Osteoblast (primary cell): ENCODE measurements at regions not wholly inside any gene's neighbourhood (a gene's known extent, or its start where the extent isn't known, plus 50 kb on each side); places are given as distances from the start of the nearest gene placed in this dataset.

ENCODE experiments used
- DNase-seq: peaks from one replicate; pipeline ENCODE4 v3.0.0; 2011; ENCODE audit warnings: low spot score, mixed read lengths; ENCODE audit not compliant: insufficient read length; ENCODE audit errors: missing footprints
- H2AFZ ChIP-seq: 2 replicates; pipeline ENCODE4 v1.6.0; 2011; ENCODE audit warnings: mild to moderate bottlenecking, low read length
- H3K27ac ChIP-seq: 2 replicates; pipeline ENCODE4 v1.5.1; 2011; ENCODE audit warnings: mild to moderate bottlenecking, low read depth, low read length, moderate library complexity
- H3K27me3 ChIP-seq: 2 replicates; pipeline ENCODE4 v1.6.0; 2012; ENCODE audit warnings: mild to moderate bottlenecking, control low read depth, inconsistent platforms, low read length, moderate library complexity; ENCODE audit not compliant: insufficient read depth
- H3K36me3 ChIP-seq: 2 replicates; pipeline ENCODE4 v1.5.1; 2011; ENCODE audit warnings: mild to moderate bottlenecking, low read length, control low read depth, moderate library complexity; ENCODE audit not compliant: insufficient read depth
- H3K4me1 ChIP-seq: 2 replicates; pipeline ENCODE4 v1.5.1; 2011; ENCODE audit warnings: mild to moderate bottlenecking, low read length, control low read depth, moderate library complexity; ENCODE audit not compliant: insufficient read depth
- H3K4me2 ChIP-seq: 2 replicates; pipeline ENCODE4 v1.6.0; 2011; ENCODE audit warnings: mild to moderate bottlenecking, low read length; ENCODE audit not compliant: insufficient read depth
- H3K4me3 ChIP-seq: fragments of 200-600 bp; sonication (generic); 3 replicates; pipeline ENCODE4 v1.5.1; 2012; ENCODE audit warnings: mild to moderate bottlenecking, low read length, inconsistent platforms; ENCODE audit not compliant: insufficient read depth
- H3K79me2 ChIP-seq: 2 replicates; pipeline ENCODE4 v1.6.0; 2012; ENCODE audit warnings: mild to moderate bottlenecking, low read length, control low read depth, inconsistent platforms; ENCODE audit not compliant: insufficient read depth
- H3K9me3 ChIP-seq: 2 replicates; pipeline ENCODE4 v1.5.1; 2011; ENCODE audit warnings: low read depth, low read length, control low read depth
- H4K20me1 ChIP-seq: 2 replicates; pipeline ENCODE4 v1.6.0; 2012; ENCODE audit warnings: mild to moderate bottlenecking, low read length, control low read depth; ENCODE audit not compliant: insufficient read depth
- TF ChIP-seq, protein P1 (sequence below): IDR thresholded peaks from 2 replicates; pipeline ENCODE4 v1.5.1; 2011; ENCODE audit warnings: mild to moderate bottlenecking, low read depth, low read length, moderate library complexity; ENCODE audit errors: extremely low read depth

DNA sequence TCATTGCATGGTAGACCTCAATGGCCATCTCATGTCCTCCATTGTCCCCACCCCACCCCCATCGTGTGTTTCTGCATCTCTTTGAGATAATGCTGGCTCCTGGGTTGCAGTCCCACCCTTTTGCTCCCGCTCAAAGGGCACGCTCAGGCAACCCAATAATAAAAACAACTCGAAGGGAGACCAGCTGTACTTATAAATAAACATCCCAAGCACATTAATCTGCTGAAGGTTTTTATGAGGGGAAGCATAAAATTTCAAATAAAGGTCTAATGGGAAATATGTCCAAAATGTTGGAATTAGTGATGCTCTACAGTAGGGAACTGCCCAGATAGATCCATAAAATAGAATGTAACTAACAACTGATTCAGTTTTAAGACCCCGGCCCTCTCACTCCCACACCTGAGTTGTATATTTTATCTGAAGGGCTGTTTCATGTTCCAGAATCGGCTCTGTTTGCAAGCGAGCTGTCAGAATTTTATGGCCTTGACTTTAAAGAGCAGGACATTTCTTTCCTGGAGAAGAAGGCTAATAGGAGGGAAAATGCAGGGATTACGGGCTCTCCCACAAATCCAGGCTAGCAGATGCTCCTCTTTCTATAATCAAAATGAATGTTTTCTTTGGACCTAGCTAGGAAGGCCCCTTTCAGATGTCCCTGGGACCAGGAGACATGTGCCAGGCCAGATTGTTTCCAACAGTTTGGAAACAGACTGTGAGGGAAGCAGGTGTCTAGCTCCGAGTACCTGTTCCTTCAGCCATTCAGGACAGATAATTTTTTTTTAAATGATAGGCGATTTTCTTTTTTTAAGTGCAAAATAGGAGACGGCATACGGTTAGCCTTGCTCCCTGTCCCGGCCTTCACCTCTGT is 103.7 kb downstream of the APOB start:
- Histone ChIP-seq H3K27me3 (peaks cover 4% of the 10 kb centered on the region), H3K36me3 (no peaks in the 10 kb centered on the region), H2AFZ (no peak overlapping the region), H3K4me3 (no peak overlapping the region), H3K4me2 (no peak overlapping the region), H3K27ac (no peak overlapping the region), H3K4me1 (no peaks in the 10 kb centered on the region), H3K9me3 (no peaks in the 10 kb centered on the region), H4K20me1 (no peaks in the 10 kb centered on the region), H3K79me2 (no peaks in the 10 kb centered on the region)
- TF ChIP-seq, protein P1, sequence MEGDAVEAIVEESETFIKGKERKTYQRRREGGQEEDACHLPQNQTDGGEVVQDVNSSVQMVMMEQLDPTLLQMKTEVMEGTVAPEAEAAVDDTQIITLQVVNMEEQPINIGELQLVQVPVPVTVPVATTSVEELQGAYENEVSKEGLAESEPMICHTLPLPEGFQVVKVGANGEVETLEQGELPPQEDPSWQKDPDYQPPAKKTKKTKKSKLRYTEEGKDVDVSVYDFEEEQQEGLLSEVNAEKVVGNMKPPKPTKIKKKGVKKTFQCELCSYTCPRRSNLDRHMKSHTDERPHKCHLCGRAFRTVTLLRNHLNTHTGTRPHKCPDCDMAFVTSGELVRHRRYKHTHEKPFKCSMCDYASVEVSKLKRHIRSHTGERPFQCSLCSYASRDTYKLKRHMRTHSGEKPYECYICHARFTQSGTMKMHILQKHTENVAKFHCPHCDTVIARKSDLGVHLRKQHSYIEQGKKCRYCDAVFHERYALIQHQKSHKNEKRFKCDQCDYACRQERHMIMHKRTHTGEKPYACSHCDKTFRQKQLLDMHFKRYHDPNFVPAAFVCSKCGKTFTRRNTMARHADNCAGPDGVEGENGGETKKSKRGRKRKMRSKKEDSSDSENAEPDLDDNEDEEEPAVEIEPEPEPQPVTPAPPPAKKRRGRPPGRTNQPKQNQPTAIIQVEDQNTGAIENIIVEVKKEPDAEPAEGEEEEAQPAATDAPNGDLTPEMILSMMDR, result no peak
- no peak for DNase-seq

DNA sequence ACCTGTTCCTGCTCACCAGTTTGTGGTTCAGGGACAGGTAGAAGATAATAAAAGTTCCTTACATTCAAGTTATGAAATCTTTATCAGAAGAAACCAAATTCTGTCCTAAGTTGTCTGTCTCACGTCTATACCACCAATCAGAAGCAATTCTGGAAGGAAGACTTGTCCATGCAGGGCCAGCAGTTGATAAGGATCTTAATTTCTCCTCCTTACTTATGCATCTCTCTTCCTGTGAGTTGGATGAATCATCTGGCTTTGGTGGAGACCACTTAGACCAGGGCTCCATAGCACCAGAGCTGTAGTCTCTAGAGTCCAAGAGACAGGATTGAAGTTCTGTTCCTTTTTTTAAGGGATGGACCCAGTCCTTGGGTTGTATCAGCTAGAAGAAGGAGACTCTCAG is 106.5 kb downstream of the APOB start:
- Histone ChIP-seq H3K79me2 (no peaks in the 10 kb centered on the region), H3K36me3 (no peaks in the 10 kb centered on the region), H4K20me1 (no peaks in the 10 kb centered on the region), H3K9me3 (no peaks in the 10 kb centered on the region), H3K4me1 (no peaks in the 10 kb centered on the region), H2AFZ (no peak overlapping the region), H3K27ac (no peak overlapping the region), H3K4me3 (no peak overlapping the region), H3K4me2 (no peak overlapping the region), H3K27me3 (peaks cover 4% of the 10 kb centered on the region)
- TF ChIP-seq, protein P1, result no peak
- no peak for DNase-seq

DNA sequence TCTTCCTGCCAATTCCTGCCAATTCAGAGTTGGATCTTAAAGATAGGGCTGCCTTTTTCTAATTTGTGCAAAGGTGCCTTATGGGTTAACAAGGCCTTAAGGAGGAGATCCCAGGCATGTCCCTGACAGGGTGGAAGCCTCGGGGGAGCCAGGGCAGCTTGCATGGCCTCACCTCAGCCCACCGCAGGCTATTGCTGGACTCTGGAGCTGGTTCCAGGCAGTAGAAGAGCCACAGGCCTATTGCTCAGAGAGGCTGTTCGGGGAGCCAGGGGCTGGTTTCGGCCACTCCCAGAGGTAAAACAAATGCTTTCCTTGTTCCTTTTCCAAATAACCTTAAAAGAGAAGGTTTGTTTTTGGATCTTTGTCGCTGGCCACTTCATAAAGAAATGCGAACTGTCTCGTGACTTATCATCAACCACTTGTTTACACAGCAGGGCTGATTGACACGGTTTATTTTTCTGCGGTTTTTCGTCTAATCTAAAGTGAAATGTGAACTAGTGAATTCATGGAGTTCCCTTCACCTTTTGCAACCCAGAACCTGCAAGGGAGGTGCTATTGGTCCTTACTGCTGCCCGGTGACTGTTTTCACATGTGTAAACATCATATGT is 108.6 kb downstream of the APOB start:
- Histone ChIP-seq H3K27ac (no peak overlapping the region), H3K4me3 (no peak overlapping the region), H3K4me2 (no peak overlapping the region), H2AFZ (no peak overlapping the region), H4K20me1 (no peaks in the 10 kb centered on the region), H3K36me3 (no peaks in the 10 kb centered on the region), H3K4me1 (peaks cover 11% of the 10 kb centered on the region), H3K79me2 (no peaks in the 10 kb centered on the region), H3K9me3 (no peaks in the 10 kb centered on the region), H3K27me3 (peaks cover 4% of the 10 kb centered on the region)
- peak; percentile 62 for DNase-seq
- TF ChIP-seq, protein P1, result no peak

DNA sequence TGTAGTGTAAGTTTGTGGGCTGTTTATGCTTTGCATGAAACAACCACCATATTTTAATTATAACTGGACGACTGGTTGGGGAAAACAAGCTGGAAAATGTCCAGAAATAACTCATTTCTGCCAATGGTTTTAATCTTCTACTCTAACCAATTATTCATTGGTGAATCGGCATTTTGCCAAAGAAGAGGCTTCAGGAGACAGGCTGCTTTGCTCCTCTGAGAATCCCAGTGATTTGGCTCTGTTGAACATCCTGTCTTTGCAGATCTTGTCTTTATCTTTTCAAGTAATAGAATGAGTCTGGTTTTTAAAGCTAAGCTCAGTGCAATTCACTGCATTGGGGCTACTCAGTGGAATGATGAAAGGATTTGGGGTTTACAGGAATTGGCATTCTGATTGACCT is 109.6 kb downstream of the APOB start:
- H3K9me3 ChIP-seq, result no peaks in the 10 kb centered on the region
- peaks cover 11% of the 10 kb centered on the region for H3K4me1 ChIP-seq
- no peak for DNase-seq
- no peaks in the 10 kb centered on the region for H3K36me3 ChIP-seq
- no peak overlapping the region for H3K4me3 ChIP-seq
- TF ChIP-seq, protein P1, result no peak
- H3K27me3 ChIP-seq, result peaks cover 4% of the 10 kb centered on the region
- no peak overlapping the region for H3K27ac ChIP-seq
- no peak overlapping the region for H3K4me2 ChIP-seq
- H3K79me2 ChIP-seq, result no peaks in the 10 kb centered on the region
- no peak overlapping the region for H2AFZ ChIP-seq
- no peaks in the 10 kb centered on the region for H4K20me1 ChIP-seq
